CD4-positive, alpha-beta T cell treated with Interferon alpha-2 for 1 hour (primary cell): ENCODE measurements at regions not wholly inside any gene's neighbourhood (a gene's known extent, or its start where the extent isn't known, plus 50 kb on each side); places are given as distances from the start of the nearest gene placed in this dataset.
A peak's percentile ranks its signal among the peaks of the same experiment; 100 is the strongest.

ENCODE experiments used
- DNase-seq, 2 donors: peaks; one replicate each; pipeline ENCODE4 v3.0.0-alpha.2; 2020 to 2022

DNA sequence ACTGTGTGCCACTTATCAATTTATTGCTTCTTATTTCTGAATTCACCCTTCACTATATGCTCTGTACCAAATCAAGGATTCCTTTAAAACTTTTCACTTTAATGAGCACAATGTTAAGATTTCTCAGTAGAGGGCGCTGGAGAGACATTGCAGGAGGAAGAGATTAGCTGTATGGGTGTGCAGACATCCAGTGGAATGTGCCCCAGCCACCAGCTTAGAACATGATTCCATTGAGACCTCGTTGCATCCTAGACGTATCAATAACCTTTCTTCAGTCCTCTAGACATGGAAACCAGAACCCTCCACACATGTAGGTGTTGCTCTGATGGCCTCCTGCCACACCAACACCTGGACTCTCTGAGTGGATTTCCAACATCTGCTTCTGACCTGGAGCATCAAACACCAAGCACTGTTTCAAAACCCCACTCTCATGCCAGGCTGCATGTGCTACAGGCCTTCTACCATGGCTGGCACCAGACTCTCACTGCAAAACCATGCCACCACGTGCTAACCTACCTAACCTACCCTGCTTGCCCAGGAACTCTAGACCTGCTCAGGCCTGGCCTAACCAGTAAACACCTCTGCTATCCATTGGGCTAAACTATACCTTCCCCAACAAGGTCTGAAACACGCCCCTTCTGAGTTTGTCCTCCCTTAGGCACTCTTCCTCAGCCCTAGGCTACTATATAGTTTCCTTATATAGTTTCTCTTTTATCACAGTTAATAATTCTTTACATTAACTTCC lies 633.2 kb upstream of the PKDCC start:
- DNase-seq = peak in 1 of 2 donors; percentile 6

GRCh38 chr2:41417511-41417910 lies 630.3 kb upstream of the PKDCC start:
- no peak for DNase-seq

DNA sequence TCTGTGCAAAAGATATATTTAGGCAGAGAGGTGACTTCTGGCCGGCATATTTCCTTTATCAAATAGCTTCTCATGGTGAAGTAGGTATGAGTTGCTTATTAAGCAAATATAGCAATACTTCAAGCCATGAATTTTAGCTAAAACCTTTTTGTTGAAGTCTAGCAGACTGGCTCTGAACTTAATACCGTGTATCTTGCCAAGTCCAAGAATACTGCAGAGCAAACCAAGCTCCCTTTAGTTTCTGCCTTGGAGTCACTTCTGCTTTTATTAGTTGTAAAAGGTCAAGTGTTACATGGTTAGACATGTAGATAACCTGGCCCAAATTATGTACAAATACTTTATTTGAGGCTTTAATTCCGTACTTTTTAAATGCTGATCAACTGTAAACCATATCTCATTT lies 627.6 kb upstream of the PKDCC start:
- DNase-seq = no peak

- DNase-seq = no peak
Observed at GRCh38 chr2:41420872-41421271, 626.9 kb upstream of the PKDCC start.

DNA sequence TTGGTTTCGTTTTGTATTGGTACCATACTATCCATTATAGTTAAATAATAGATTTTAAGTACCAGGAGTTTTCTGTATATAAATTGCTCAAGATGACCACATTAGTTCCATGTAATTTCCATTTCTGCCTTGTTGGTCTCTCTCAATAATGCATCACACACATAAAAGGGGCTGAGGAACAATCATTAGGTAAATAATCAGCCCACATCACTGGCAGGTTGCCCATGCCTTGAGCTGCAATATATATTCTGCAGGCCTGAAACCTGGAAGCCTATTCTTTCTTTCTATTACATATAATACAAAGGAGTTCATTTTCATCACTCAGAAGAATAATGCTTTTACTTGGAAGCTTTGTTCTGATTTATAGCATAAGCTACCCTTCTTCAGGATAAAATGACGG lies 616.1 kb upstream of the PKDCC start:
- DNase-seq = no peak

DNA sequence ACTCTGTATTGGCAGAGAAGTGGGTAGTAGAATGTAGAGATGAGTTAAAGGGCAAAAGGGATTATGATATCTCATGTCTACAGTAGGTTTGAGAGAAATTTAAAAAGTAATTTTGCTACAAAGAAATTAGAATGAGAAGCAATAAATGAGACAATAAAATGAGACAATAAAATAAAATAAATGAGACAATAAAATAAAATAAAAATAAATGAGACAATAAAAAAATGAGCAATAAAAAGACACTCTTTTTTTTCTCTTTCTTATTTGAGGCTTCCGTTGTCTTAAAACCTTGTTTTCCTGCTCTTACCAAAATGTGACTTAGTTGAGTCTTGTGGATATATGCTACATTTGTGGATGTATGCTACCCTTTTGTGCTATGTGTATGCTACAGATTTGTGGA lies 615.4 kb upstream of the PKDCC start:
- no peak for DNase-seq

DNA sequence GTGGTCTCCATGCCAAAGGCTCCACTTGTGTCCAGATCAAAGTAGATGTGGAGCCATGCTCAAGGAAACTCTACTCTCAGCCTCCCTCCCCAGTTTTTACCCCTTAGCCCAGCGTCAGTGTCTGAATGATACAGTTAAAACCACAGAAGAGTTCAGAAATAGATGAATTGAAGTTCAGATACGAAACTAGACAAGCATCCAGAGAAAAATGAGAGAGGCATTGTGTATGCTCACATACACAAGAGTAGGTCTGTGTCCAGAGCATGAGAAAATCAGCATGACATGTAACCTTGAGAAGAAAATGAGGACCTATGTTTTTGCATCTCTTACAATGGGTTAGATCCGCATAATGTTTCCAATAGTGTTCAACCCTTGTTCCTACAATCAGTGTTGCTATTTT lies 612.8 kb upstream of the PKDCC start:
- no peak for DNase-seq

GRCh38 chr2:41441958-41442357 lies 605.9 kb upstream of the PKDCC start:
- no peak for DNase-seq

GRCh38 chr2:41445865-41446264 lies 602.0 kb upstream of the PKDCC start:
- DNase-seq = no peak

GRCh38 chr2:41446266-41446665 lies 601.6 kb upstream of the PKDCC start:
- DNase-seq = no peak

GRCh38 chr2:41448221-41448620 lies 599.6 kb upstream of the PKDCC start:
- no peak for DNase-seq

DNA sequence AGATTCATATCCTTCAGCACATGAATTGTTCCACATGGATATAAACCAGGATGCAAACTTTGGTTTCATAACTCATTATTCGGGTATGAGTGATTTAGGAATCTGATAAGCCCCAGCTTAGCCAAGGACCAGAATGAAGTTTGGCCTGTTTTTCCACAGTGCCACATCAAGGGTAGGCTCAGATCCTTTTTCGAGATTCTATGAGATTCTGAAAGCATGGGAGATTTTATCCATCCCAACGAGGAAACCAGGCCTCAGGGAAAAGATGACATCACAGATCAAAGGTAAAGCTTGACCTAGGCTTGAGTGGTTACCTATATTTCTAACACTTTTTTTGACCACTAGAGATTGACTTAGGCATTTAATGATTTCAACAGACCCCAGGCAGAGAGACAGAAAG lies 590.8 kb upstream of the PKDCC start:
- DNase-seq = no peak

GRCh38 chr2:41460661-41461060 lies 587.2 kb upstream of the PKDCC start:
- no peak for DNase-seq

GRCh38 chr2:41464395-41464794 lies 583.4 kb upstream of the PKDCC start:
- no peak for DNase-seq

GRCh38 chr2:41475959-41476358 lies 571.9 kb upstream of the PKDCC start:
- DNase-seq = no peak

- no peak for DNase-seq
Observed at GRCh38 chr2:41482659-41483058, 565.2 kb upstream of the PKDCC start.

DNA sequence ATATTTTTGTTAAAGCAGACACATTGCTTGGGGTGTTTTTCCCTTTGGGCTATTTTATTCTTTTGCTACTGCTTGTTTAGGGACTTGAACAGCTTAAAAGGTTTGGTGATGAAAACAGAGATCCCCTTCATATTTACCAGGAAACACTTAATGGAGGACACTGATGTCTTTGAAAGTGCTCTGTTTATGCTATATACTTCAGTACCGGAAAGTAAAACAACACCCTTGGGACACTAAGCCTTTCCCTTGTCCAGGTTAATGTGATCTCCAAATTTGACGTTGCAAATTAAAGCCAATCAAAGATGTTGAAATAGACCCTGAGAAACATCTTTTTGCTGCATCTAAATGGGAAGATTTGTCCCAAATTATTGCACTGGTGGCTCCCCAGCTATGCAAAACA lies 564.6 kb upstream of the PKDCC start:
- no peak for DNase-seq

- no peak for DNase-seq
Observed at GRCh38 chr2:41483982-41484857, 563.6 kb upstream of the PKDCC start.

DNA sequence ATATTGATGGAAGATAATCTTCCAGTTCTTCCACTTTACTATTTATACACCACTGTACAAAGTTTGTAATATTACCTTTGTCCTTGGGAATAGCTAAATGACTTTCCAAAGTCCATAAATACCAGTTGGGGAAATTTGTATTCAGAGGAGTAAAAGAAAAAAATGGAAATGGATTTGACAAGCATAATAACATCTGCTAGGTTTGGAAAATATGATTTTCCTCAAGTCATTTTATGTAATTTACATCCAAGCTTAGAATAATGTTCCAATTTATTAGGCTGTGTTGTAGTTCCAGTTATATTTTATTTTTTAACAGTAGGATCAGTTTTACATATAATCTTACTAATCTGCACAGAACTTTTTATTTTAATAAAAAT lies 563.0 kb upstream of the PKDCC start:
- no peak for DNase-seq

- no peak for DNase-seq
Observed at GRCh38 chr2:41486948-41487347, 560.9 kb upstream of the PKDCC start.

GRCh38 chr2:41488888-41489287 lies 558.9 kb upstream of the PKDCC start:
- DNase-seq = no peak

- no peak for DNase-seq
Observed at GRCh38 chr2:41489638-41490037, 558.2 kb upstream of the PKDCC start.

GRCh38 chr2:41495050-41495449 lies 552.8 kb upstream of the PKDCC start:
- no peak for DNase-seq

- no peak for DNase-seq
Observed at GRCh38 chr2:41496908-41497307, 550.9 kb upstream of the PKDCC start.
